Adrenal gland (tissue), 5 donors: ENCODE measurements at regions not wholly inside any gene's neighbourhood (a gene's known extent, or its start where the extent isn't known, plus 50 kb on each side); places are given as distances from the start of the nearest gene placed in this dataset.

ENCODE experiments used
- POLR2A ChIP-seq, 2 donors: fragments of 450-650 bp; IDR thresholded peaks; one replicate each; pipeline ENCODE4 v1.6.1; 2017; ENCODE audit warnings: antibody characterized with exemption in 2 of 2, mild to moderate bottlenecking in 2 of 2, moderate library complexity in 1 of 2
- TF ChIP-seq, protein P1 (sequence below), 6 experiments: fragments of 450-650 bp in 4 of 6; fragments of 200-600 bp in 2 of 6; sonication (generic) in 1 of 6; IDR thresholded peaks; 1 replicate in 5 of 6; 2 replicates in 1 of 6; pipeline versions ENCODE4 v1.5.1 to v1.8.0; 2016 to 2021; ENCODE audit warnings: antibody characterized with exemption in 6 of 6, mild to moderate bottlenecking in 2 of 6, moderate library complexity in 1 of 6
- donor health status: DM: no; HTN: no; CAD: no.

DNA sequence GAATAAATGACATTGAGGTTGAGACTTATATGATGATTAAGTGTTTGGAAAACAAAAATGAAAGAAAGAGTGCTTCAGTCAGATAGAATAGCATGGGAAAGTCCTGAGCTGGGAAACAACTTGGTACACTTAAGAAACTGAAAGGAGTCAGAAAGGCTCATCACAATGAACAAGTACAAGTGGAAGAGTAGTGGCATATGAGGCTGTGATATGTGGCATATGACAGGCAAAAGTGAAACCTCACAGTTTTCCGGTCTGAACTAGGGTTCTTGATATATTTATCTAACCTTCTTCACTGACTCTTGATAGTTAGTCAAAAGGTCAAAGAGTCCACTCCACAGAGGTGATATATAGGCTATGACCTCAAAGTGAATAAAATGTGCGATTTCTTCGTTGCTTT lies 537.1 kb upstream of the CXorf51A start:
- TF ChIP-seq, protein P1, sequence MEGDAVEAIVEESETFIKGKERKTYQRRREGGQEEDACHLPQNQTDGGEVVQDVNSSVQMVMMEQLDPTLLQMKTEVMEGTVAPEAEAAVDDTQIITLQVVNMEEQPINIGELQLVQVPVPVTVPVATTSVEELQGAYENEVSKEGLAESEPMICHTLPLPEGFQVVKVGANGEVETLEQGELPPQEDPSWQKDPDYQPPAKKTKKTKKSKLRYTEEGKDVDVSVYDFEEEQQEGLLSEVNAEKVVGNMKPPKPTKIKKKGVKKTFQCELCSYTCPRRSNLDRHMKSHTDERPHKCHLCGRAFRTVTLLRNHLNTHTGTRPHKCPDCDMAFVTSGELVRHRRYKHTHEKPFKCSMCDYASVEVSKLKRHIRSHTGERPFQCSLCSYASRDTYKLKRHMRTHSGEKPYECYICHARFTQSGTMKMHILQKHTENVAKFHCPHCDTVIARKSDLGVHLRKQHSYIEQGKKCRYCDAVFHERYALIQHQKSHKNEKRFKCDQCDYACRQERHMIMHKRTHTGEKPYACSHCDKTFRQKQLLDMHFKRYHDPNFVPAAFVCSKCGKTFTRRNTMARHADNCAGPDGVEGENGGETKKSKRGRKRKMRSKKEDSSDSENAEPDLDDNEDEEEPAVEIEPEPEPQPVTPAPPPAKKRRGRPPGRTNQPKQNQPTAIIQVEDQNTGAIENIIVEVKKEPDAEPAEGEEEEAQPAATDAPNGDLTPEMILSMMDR (IDR thresholded peaks at IDR 0.05) = no peak
- no peak for TF ChIP-seq POLR2A (IDR thresholded peaks at IDR 0.05)
